Hypothalamus (tissue), 51 donors: ENCODE measurements at regions not wholly inside any gene's neighbourhood (a gene's known extent, or its start where the extent isn't known, plus 50 kb on each side); places are given as distances from the start of the nearest gene placed in this dataset.
"Not testable (repeated sequence)": the region's sequence is repeated elsewhere in the genome, so short reads cannot be mapped to it uniquely, and the experiment has no call there.

Source experiments
- DNase-seq, 51 donors: peaks; one replicate each; lab custom pipeline; 2025; lab: John Stamatoyannopoulos, UW

DNA sequence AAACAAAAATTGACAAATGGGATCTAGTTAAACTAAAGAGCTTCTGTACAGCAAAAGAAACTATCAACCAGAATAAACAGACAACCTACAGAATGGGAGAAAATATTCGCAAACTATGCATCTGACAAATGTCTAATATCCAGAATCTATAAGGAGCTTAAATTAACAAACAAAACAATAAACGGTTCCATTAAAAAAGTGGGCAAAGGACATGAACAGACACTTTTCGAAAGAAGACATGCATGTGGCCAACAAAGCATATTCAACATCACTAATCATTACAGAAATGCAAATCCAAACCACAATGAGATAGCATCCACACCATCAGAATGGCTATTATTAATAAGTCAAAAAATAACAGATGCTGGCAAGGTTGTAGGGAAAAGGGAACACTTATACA is 50.5 kb upstream of the MED13L start:
- not testable (repeated sequence) for DNase-seq

DNA sequence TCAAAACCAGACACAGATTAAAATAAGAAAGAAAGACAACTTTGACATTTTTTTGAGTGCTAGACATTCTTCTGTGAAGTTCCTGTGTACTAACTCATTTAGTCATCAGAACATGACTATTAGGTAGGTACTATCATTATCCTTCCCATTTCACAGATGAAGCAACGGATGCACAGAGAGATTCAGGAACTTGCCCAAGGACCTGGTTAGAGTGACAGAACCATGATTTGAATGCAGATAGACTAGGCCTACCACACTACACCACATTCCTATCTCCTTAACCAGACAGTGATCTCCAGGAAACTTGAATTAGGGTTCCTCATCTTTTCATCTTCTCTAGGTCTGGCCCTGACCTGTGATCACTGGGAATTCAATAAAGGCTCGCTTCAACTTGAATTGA is 54.4 kb upstream of the MED13L start:
- DNase-seq = no peak

DNA sequence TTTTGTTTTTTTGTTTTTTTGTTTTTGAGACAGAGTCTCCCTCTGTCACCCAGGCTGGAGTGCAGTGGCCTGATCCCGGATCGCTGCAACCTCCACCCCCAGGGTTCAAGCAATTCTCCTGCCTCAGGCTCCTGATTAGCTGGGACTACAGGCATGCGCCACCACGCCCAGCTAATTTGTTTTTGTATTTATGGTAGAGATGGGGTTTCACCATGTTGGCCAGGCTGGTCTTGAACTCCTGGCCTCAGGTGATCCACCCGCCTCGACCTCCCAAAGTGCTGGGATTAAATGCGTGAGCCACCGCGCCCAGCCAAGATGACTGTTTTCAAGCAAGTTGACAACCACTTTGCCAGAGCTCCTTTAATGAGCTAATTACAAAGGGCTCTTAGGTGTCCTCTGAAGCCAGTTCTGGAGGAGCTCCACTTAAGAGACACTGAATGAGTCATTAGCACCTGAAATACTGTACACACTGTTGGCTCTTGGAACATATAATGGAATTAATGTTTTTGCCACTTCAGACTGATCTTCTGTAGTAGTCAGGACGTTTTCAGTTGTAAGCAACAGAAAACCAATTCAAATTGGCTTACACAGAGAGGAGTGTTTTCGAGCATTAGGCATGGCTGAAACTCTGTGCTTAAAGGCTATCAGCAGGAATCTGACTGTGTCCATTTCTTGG is 55.4 kb upstream of the MED13L start:
- DNase-seq = no peak

DNA sequence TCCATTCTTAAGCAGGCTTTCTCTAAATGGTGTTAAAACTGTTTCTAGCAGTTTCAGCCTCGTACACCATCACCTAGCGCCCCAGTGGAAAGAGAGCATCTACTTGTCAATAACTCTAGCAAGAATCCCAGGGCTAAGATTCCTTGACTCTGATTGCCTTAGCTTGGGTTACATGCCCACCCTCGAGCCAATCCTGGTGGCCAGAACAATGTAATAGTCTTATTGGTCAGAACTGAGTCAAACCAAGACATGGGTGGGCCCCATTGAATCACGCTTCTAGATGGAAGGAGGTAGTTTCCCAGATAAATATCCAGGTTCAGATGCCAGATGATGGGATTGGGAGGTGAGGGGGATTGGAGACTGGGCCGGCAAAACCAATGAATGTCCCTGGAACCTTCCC is 55.9 kb upstream of the MED13L start:
- no peak for DNase-seq

- DNase-seq = no peak
Observed at GRCh38 chr12:116336542-116337065, 59.1 kb upstream of the MED13L start.

DNA sequence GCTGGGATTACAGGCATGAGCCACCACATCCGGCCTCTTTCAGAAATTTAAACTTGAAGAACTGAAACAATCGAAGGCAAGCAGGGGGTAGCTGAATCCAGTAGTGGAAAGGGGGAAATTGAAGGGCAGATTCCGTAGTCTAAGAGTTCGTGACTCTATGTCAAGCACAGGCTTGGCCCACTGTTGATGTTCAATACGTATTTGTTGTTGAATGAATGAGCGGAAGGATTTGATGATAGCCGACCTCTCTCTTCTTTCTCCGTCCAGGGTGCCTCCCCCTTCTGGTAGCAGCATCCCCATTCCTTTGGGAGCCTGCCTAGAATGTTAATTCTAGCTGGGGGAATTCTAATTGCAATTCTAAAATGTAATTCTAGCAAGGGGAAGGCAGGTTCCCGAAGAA is 59.8 kb upstream of the MED13L start:
- DNase-seq = no peak

DNA sequence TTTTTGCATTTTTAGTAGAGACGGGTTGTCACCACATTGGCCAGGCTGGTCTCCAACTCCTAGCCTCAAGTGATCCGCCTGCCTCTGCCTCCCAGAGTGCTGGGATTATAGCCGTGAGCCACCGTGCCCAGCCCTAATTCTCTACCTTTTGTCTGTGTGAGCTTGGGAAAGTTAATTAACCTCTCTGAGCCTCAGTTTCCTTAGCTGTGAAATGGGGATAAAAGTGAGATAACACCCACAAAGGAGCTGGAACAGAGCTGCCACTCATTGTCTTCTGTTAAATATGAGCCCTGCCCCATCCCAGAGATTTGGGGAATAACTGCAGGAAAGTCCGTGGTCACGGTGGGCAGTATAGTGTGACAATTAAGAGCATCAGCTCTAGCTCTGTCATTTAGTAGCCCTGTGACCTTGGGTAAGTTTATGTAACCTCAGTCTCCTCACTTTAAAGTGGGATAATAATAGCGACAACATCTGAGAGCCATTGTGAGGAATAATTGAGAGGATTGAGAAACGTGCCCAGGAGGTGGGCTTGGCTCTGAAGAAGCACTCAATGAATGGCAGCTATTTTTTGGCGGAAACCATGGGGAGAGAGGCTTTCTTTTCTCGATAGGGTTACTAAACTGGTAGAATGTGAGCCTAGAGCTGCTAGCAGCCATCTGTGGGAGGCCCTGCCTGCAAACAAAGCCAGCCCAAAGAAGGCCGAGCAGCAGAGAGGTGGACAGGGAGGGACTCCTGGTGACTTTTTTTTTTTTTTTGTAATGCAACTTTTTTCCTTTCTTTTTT is 60.8 kb upstream of the MED13L start:
- no peak for DNase-seq

DNA sequence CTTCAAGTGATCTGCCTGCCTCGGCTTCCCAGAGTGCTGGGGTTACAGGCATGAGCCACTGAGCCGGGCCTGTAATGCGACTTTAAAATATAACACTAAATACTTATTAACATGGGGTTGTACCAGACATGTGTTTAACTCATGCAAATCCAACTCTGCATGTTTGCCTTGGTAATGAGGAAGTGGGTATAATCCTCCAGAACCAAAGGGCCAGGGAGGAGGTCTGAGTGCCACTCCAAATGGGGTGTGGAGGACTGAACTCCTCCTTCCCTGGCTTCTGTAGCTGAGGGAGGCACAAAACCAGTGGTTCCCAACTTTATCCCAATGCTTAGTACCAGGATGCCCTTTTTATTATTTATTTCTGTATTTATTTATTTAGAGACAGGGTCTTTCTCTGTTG is 61.6 kb upstream of the MED13L start:
- no peak for DNase-seq

DNA sequence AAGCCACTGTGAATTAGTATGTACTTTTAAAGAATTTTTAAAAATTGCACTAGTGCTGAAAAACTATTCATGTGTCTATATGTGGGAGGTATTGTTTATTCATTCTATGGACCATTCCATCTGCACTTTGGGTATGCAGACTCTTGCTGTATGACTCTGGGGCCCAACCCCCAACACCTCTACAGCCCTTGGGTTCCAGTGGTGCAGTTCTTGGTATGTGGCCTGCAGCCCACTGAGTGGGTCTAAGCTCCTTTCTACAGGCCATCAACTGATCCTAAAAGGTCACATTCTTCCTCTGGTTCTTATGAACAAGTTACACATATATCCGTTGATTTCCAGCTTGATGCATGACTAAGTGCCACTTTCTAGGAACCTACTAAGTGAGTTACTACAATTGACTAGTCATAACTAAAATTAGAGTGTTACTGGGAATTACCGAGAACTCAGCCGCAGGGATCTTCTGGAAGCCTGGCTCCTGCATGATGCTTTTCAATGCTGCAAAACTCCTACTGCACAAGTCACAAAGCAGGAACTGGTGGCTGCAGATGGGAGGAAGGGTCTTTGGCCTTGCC is 62.4 kb upstream of the MED13L start:
- DNase-seq = no peak

GRCh38 chr12:116343331-116343884 is 65.9 kb upstream of the MED13L start:
- no peak for DNase-seq

DNA sequence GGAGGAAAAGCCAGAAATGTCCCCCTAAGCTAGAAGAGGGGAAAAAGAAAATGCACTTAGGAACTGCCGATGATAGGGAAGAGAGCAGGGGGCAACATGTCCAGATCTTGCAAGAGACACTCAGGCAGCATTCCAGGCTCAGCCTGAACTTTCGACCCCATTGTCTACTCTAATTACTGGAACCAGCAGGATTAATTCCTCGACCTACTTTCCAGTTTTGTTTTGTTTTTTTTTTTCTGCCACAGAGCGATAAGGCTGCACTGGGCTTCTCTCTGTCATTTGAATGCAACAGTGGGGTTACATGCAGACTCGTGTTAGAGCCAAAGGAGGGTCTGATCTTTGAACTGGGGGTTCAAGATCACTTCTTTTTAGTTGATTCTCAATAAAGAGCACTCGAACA is 68.7 kb upstream of the MED13L start:
- DNase-seq = no peak

- no peak for DNase-seq
Observed at GRCh38 chr12:116346741-116347140, 69.2 kb upstream of the MED13L start.

DNA sequence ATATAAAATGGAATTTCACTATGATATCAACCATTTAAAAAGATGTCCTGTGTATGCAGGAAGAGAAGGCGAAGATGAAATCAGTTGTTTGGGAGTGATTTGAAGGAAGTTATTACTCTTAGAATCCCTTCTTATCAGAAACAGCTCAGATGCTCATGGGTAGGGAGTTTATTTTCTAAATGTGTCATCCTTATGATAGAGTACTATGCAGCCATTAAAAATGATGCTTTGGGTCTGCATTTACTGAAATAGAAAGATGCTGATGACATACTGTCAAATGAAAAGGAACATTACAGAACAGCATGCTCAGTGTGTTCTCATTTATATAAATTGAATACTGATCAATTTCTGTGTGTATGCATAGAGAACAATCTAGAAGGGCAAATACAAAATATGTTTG is 69.8 kb upstream of the MED13L start:
- DNase-seq = no peak

- DNase-seq = no peak
Observed at GRCh38 chr12:116352315-116352835, 74.9 kb upstream of the MED13L start.

GRCh38 chr12:116353958-116354357 is 76.5 kb upstream of the MED13L start:
- DNase-seq = no peak

DNA sequence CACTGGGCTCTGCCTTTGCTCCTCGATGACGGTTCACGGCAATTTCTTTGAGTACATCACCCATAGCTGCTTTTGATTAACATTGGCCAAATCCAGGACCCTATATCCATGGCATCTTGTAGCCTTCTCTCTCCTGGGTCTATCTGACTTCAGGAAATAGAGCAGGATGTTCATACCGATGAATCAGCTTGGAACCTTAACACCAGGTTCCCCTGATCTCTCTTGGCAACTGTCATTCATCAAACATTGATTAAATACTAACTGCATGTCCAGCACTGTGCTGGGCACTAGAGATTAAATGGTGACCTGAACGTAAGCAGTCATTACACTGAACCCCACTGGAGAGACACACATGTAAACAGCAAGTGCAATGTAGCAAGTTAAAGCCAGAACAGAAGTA is 77.0 kb upstream of the MED13L start:
- no peak for DNase-seq

- DNase-seq = no peak
Observed at GRCh38 chr12:116354950-116355783, 77.7 kb upstream of the MED13L start.

GRCh38 chr12:116358536-116358892 is 81.0 kb upstream of the MED13L start:
- no peak for DNase-seq

DNA sequence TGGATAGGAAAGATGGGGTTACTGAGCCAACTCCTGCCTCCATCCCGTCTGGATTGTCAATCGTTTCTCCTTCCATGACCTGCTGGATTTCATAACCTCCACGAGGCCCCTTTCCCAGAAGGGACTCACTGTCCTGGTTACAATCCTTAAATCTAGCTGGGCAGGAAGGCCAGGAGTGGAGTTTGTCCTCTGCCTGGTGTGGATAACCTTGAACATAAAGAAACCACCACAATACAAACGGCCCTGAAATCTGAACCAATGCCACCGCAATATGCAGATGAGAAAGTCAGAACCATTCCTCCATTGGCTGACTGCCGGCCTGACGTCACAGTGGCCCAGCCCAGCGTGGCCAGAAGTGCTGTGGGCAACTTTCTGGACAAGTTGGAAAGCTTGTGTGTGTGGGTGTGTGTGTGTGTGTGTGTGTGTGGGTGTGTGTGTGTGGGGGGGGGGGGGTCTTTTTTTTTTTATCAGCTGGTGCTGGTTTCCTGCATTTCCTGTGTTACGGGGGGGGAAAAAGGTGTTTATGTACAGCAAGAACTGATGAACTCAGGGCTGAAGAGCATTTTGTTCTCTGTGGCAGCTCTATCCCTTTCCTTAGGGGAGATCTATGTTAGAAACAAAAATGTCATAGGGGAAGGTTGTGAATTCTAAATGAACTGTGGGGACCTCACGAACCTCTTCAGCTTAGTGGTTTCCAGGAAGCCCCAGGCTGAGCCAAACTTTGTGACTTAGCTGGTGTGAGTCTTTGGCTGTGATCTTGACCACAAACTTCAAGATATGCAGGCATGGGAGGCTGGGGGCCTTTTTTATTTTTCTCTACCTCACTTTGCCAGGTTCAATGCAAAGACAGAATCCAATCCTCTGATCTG is 81.6 kb upstream of the MED13L start:
- DNase-seq = peak in 47 of 51 donors; percentile 7 to 76 (median 51)
